ENCODE measurements at regions not wholly inside any gene's neighbourhood (a gene's known extent, or its start where the extent isn't known, plus 50 kb on each side); places are given as distances from the start of the nearest gene placed in this dataset.
"Not testable (repeated sequence)": the region's sequence is repeated elsewhere in the genome, so short reads cannot be mapped to it uniquely, and the experiment has no call there.

GRCh38 chr12:9406564-9407424, 198.6 kb upstream of the PZP start:
- no peak for DNase-seq

GRCh38 chr12:9405886-9406563, 197.8 kb upstream of the PZP start:
- DNase-seq, result no peak

GRCh38 chr12:9404469-9405260, 196.5 kb upstream of the PZP start:
- DNase-seq, result no peak

- DNase-seq, result no peak
These were observed 195.8 kb upstream of the PZP start for GRCh38 chr12:9404031-9404430.

GRCh38 chr12:9402432-9403040, 194.3 kb upstream of the PZP start:
- not testable (repeated sequence) for DNase-seq

GRCh38 chr12:9396367-9396766, 188.2 kb upstream of the PZP start:
- not testable (repeated sequence) for DNase-seq

- DNase-seq, result not testable (repeated sequence)
These were observed 187.0 kb upstream of the PZP start for GRCh38 chr12:9395220-9395619.

GRCh38 chr12:9392842-9393241, 184.6 kb upstream of the PZP start:
- DNase-seq, result no peak

GRCh38 chr12:9391815-9392214, 183.6 kb upstream of the PZP start:
- DNase-seq, result no peak

- DNase-seq, result no peak
These were observed 182.6 kb upstream of the PZP start for GRCh38 chr12:9390761-9391160.

GRCh38 chr12:9389796-9390195, 181.6 kb upstream of the PZP start:
- DNase-seq, result no peak

- DNase-seq, result no peak
These were observed 180.2 kb upstream of the PZP start for GRCh38 chr12:9388379-9388778.

- DNase-seq, result no peak
These were observed 179.3 kb upstream of the PZP start for GRCh38 chr12:9387450-9387849.

GRCh38 chr12:9383585-9383984, 175.4 kb upstream of the PZP start:
- DNase-seq, result no peak

GRCh38 chr12:9381619-9382018, 173.4 kb upstream of the PZP start:
- no peak for DNase-seq

- no peak for DNase-seq
These were observed 172.5 kb upstream of the PZP start for GRCh38 chr12:9380650-9381049.

- DNase-seq, result no peak
These were observed 171.0 kb upstream of the PZP start for GRCh38 chr12:9379023-9379742.

GRCh38 chr12:9378430-9378835, 170.2 kb upstream of the PZP start:
- no peak for DNase-seq

GRCh38 chr12:9372202-9372601, 164.0 kb upstream of the PZP start:
- DNase-seq, result no peak

GRCh38 chr12:9367828-9368227, 159.6 kb upstream of the PZP start:
- DNase-seq, result peak; percentile 26

GRCh38 chr12:9367201-9367600, 159.0 kb upstream of the PZP start:
- no peak for DNase-seq

- no peak for DNase-seq
These were observed 157.1 kb upstream of the PZP start for GRCh38 chr12:9365296-9365695.

Measured in activated CD4-positive, alpha-beta T cell treated with anti-CD3 and anti-CD28 coated beads, Interleukin-2, amount 50 U/mL, for 16 hours (primary cell).